ENCODE measurements at regions not wholly inside any gene's neighbourhood (a gene's known extent, or its start where the extent isn't known, plus 50 kb on each side); places are given as distances from the start of the nearest gene placed in this dataset.

- no peak for DNase-seq (ENCODE audit: low read depth)
Measured at GRCh38 chr2:16134436-16135165, 194.3 kb downstream of the MYCN start.

- DNase-seq (ENCODE audit: low read depth): no peak
Measured at GRCh38 chr2:16130906-16131400, 190.6 kb downstream of the MYCN start.

GRCh38 chr2:16130541-16130880 is 190.2 kb downstream of the MYCN start:
- DNase-seq (ENCODE audit: low read depth): no peak

GRCh38 chr2:16129716-16130540 is 189.6 kb downstream of the MYCN start:
- DNase-seq (ENCODE audit: low read depth): no peak

- DNase-seq (ENCODE audit: low read depth): no peak
Measured at GRCh38 chr2:16128746-16129610, 188.6 kb downstream of the MYCN start.

GRCh38 chr2:16127958-16128357 is 187.6 kb downstream of the MYCN start:
- no peak for DNase-seq (ENCODE audit: low read depth)

- DNase-seq (ENCODE audit: low read depth): no peak
Measured at GRCh38 chr2:16127276-16127940, 187.1 kb downstream of the MYCN start.

GRCh38 chr2:16126517-16127275 is 186.3 kb downstream of the MYCN start:
- DNase-seq (ENCODE audit: low read depth): no peak

DNA sequence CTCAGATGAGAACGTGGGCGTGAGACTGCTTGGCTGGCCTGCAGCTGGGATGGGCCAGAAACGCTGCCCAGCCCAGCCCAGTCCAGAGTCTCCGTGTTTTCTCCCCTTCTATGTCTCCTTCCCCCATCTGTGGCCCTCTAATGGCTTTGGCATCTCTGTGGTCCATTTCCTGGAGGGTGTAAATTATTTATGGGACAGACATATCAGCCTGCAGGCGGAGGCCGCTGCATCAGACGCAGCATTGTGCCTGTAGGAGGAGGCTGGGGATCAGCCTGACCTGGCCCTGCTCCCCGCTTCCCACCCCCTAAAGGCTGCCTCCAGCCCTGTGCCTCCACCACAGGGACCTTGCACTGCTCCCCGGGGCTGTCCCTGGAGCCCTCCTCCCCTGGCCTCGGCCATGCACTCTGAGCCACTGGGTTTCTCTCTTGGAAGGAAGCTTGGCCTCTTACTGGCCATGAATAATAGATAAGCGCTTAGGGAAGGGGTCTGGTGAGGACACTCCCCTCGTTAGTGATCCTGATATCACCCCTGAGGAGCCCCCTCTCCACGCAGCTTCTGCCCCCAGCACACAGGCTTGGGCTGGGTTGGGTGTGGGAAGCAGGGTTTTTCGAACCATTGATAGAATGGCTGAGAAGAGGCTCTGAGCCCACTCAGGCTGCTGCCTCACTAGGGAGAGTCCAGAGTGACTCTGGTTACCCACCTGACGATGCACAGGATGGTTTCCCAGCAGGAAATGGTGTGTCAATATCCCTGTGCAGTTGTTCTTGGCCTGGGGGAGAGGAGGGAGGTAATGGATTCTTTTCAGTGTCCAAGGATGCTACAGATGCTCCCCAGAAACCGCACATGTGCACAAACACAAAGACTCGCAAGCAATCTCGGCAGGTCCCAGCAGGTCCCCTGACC is 185.5 kb downstream of the MYCN start:
- DNase-seq (ENCODE audit: low read depth): no peak

- DNase-seq (ENCODE audit: low read depth): no peak
Measured at GRCh38 chr2:16124881-16125613, 184.7 kb downstream of the MYCN start.

DNA sequence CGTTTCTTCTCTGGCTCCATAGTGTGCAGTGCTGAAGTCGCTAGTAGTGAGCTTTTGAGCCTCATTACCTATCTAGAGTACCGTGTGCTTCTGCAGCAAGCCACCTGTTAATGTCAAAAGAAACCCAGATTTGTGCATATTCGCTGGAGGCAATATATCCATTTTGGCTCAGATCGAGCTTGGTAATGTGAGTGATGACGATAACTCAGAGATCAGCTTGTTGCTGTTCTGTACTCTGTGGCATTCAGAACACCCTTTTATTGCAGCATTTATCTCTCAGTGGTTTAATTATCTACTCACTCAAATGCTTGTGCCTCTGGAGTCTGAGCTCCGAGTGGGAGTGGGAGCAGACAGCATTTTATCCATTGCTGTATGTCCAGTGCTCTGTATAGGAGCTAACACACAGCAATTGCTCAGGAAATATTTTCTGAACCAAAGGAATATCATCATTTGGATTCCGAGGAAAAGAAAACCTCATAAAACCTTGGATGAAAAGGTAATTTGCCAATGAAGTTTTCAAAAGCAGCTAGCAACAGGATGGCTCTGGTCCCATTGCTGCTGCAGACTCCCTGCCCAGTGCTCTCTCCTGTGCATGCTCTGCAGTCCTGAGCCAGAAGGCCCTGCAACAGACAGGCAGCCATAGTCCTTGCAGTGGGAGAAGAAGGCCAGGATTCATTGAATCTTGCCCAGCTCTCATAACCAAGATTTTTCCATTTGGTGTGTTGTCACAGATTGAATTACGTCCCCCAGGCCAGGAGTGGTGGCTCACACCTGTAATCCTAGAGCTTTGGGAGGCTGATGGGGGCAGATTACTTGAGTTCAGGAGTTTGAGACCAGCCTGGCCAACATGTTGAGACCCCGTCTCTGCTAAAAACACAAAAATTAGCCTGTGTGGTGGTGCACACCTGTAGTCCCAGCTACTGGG is 183.8 kb downstream of the MYCN start:
- no peak for DNase-seq (ENCODE audit: low read depth)

GRCh38 chr2:16123421-16123820 is 183.1 kb downstream of the MYCN start:
- DNase-seq (ENCODE audit: low read depth): no peak

DNA sequence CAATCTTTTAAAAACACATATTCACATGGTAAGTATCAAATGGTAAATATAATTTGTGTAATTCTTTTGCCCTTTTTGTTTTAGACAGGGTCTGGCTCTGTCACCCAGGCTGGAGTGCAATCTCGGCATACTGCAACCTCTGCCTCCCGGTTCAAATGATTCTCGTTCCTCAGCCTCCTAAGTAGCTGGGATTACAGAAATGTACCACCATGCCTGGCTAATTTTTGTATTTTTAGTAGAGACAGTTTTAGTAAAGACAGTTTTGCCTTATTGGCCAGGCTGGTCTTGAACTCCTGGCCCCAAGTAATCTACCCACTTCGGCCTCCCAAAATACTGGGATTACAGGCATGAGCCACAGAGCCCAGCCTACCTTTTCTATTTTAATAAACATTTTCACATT is 182.2 kb downstream of the MYCN start:
- no peak for DNase-seq (ENCODE audit: low read depth)

DNA sequence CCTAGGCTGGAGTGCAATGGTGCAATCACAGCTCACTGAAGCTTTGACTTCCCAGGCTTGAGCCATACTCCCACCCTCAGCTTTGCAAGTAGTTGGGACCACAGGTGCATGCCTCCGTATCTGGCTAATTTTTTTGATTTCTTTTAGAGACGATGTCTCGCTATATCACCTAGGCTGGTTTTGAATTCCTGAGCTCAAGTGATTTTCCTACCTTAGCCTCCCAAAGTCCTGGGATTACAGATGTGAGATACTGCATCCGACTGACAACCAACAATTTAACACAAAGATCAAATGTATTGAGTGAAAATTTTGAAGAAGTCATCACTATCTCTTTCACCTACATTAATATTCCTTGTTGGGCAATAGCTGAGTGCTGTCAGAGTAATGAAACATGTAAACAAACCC is 181.6 kb downstream of the MYCN start:
- DNase-seq (ENCODE audit: low read depth): no peak

GRCh38 chr2:16121231-16121985 is 181.1 kb downstream of the MYCN start:
- no peak for DNase-seq (ENCODE audit: low read depth)

DNA sequence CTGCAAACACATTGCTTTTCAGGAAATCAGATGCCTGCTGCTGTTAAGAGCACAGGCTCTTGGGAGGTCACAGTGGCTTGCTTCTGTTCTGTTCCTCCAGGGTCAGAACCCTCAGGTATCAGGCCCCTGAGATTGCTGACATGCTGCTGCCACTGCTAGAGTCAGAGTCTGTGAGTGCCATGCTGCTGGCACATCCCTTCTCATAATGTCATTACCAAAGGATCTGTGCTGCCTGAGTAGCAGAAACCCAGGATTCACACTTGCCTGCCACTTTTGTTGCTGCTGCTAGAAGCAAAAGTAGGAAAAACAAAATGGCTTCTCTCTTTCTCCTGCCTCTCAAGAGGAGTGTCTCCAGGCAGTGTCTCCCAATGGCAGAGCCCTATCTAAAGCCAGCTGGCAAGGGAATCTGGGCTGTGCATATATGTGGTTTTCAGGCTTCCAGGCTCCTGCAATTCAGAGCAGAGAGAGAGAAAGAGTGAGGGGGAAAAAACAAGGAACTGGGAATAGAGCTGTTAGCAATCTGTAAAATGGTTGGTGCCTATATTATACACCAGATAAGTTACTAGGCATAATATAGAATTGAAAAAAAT is 180.3 kb downstream of the MYCN start:
- no peak for DNase-seq (ENCODE audit: low read depth)

- DNase-seq (ENCODE audit: low read depth): no peak
Measured at GRCh38 chr2:16119741-16120140, 179.4 kb downstream of the MYCN start.
